Stimulated activated CD8-positive, alpha-beta memory T cell treated with anti-CD3 and anti-CD28 coated beads, Interleukin-12 subunit alpha, Interleukin-12 subunit beta, amount 100 ng/mL, for 24 hours (primary cell): ENCODE measurements at regions not wholly inside any gene's neighbourhood (a gene's known extent, or its start where the extent isn't known, plus 50 kb on each side); places are given as distances from the start of the nearest gene placed in this dataset.
"Not testable (repeated sequence)": the region's sequence is repeated elsewhere in the genome, so short reads cannot be mapped to it uniquely, and the experiment has no call there.

Experiments used
- DNase-seq: peaks from one replicate; pipeline ENCODE4 v3.0.0-alpha.2; 2020; ENCODE audit errors: extremely low read depth

DNA sequence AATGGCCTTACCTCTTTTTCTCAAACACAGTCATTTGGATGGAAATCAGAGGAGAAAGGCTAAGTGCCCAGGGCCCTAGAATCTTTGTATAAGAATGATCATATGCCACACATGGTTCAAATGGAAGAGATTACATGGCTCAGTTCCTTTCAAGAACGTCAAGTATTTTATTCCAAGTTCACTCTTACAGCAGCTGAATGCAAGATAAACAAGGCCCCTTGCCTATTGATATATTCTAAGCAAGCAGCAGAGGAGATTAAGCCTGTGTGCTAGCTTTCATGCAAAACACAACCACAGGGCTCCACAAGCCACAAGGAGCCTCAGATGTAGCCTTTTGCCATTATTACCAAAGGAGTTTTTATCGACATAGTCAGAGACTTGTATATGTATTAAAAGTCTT, 55.3 kb upstream of the SLCO6A1 start:
- DNase-seq = no peak

DNA sequence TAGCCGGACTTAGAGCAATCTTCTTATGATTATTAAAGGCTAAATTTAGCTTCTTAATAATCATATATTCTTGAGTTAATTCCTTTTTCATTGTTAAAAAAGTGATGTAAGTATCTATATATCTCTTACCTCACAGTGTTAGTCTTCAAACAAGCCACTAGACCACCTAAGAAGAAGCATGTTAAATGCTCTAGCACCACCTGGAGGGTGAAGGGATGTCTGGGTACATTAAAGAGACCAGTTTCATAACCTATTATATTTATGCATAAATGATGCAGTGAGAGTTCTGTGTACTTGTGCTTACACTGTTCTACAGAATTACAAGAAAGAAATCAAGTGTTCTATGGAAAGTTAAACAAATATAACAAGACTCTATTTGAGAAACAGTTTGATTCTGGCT, 55.9 kb upstream of the SLCO6A1 start:
- DNase-seq = no peak

DNA sequence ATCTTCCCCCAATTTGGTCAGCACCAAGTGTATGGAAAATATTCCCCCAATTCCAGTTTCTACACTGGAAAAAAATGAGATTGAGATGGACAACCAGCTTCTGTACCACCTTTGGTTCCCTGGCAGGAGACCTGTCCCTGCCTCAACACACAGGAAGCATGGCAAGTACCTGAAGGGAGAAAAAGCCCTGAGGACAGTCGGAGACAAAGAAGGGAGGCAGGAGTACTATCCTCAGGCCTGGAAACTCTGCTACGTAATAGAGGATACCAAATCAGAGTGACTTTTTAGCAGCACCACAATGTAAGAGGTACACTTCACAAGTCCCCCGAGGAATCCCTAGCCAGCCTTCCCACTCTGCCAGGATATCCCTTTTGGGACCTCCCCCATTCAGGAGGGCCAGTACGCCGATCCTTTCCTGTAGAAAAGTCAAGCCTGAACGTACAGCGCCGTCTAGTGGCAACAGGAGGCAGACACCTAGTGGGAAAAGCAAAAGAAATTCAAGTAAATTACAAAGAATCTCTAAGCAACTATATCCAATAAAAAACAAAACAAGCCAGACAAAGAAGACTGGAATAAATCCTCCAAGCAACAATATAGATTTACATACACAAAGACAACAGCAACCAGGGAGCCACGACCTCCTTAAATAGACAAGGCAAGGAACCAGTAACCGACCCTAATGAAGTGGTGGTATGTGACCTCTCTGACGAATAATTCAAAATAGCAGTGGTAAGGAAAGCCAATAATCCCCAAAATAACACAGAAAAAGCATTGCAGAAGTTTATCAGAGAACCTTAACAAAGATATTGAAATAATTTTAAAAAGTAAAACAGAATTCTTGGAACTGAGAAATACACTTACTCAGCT, 63.3 kb upstream of the SLCO6A1 start:
- no peak for DNase-seq

DNA sequence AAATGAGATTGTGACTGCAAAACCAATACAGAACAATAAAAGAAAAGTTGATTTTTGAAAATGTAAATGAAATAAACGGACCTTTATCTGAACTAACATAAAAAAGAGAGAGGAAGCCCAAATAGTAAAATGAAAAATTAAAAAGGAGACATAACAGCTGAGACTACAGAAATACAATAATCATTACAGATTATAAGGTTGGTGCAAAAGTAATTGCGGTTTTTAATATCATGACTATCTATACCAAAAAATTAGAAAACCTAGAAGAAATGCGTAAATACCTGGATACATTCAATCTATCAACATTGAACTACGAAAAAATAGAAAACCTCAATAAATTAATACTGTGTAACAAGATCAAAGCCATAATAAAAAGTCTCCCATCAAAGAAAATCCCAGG, 71.9 kb upstream of the SLCO6A1 start:
- DNase-seq = no peak

DNA sequence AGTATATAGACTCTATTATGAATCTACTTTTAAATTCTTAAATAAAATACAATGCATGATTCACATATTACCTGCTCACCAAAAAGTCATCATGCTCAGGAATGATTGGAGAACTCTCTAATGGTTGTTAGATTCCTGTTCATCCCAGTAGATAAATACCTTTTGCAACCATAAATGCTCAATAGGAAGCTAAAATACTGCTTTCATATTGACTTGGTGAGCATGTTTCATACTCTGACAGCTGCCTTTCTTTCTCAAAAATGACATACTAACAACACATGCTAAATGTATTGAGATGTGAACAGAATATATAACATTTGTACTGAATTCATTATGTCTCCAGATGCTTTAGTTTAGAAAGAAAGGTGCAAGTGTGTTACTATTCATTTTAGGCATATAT, 79.6 kb upstream of the SLCO6A1 start:
- DNase-seq = no peak

DNA sequence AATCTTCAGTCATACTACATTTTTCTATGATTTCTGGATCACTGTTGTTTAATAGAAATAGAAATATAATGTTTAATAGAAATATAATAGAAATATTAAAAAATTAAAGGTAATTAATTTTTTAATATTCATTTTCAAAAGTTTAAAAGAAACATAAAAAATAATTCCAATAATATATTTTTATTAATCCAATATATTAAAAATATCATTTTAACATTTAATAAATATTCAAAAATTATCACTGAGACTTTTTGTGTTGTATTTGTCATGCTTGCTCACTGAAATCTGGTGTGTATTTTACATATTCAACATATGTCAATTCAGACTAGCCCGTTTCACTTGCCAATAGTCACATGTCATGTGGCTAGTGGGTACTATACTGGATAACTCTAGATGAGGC, 80.6 kb upstream of the SLCO6A1 start:
- no peak for DNase-seq

DNA sequence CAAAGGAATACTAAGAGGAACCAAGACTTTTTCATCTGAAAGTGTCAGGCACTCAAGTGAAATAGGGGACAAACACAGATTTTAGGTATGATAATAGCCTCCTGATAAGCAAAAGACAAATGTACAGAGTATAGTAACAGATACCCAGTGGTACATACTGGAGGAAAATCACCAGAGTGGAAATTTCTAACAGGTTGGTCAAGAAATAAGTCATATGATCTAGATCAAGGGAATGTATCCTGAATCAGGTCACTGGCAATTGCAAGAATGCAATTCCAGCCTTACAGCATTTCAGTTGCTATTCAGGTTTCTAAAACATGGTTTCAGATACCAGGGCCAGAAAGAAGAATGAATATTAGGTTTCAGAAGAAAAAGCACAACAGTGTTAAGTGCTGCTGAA, 82.2 kb upstream of the SLCO6A1 start:
- no peak for DNase-seq

DNA sequence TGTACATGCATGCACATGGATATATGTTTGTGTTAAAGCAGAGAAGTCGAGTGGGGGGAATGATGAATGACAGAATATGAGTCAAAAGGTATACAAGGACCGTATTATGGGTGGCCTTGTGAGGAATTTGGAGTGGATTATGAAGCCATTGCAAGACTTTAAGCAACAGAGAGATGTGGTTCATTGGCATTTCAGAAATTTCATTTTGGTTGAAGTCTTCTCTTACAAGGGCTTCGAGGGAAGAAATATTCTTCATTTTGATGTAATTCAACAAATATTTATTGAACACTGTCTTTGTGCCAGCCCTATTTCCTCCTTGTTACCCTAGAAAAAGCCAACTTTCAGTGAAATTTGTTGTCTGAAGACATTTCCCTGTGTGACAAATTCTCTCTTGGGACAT, 83.9 kb upstream of the SLCO6A1 start:
- no peak for DNase-seq

DNA sequence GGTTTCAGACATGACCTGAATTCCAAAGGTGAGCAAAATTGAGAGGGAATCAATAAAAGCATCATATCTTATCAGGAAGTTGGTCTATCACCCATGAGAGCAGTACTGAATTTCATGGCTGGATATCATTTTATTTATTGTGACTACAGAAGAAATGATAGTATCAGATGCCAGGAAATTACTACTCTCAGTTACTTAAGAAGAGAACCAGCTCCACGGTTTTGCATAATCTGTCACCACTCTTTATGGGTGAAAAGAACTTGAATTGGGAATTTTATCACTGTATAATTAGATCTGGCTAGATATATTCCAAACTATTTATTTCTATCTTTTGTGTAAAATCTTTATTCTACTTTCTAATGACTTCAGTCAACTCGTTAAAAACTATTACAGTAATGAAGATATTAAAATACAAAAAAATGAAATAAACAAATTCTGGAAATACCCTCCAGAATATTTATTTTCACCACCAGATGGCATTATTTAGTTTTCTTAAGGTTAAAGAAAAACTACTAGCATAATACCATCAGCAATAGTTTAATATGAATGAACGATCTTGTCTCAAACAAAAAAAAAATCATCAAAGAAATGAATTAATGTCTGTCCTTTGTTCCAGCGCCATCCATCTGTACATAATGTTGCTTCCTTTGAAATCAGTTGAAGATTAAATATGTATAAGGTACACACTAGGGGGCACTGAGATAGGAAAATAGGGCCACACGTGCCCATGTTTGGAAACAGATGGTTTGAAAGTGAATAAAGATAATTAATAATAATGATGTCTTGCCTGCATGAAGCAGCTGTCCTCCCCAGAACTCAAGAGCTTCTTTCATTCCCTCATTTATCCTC, 84.7 kb upstream of the SLCO6A1 start:
- no peak for DNase-seq

DNA sequence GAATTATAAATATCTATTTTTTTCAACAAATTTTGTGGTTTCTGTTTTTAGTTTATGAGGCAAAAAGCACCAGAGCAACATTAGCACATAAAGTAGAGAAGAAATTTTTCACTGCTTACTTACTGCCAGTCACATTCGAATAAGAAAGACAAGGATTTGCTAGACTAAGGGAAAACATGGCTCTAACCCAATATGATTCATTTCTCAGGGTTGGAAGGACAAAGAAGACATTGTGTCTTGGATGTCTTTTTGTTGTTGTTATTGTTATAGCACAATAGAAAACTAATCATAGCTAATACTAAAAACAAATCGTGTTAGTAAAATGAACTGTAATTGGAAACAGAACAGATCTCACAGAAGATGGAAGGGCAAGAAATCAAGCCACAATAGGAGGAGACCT, 90.9 kb upstream of the SLCO6A1 start:
- DNase-seq = no peak

DNA sequence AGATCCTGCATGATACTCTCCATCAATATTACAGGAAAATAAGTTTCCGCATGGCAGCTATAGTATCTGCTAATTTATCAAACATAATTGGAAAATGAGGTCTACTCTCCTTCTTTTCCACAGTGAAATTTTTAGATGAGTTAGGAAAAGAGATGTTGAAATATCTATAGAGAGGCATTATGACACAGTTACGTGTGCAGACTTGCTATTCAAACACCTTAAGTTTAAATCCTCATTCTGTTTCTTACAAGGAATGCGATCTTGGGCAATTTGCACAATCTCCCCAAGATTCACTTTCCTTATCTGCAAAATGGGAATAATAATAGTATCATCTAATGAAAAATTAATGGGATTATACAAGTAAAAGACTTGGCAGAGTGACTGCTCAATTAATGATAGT, 91.7 kb upstream of the SLCO6A1 start:
- DNase-seq = no peak

DNA sequence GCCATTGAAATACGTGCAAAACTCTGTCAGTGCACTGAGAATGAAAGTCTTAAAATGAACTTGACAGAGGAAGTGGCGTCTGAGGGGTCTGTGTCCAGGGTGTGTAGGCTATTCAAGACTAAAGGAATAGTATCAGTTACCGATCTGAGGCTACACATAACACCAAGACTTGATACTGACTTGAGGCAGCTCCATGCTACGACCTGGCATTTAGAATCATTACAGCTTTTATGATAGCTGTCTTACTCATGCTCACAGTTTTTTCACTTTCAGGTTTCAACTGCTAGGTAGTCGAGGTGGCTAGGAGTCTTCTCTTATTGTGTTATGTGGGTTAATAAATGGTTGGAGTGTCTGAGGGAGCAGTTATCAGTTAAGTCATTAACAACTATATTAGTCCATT, 92.8 kb upstream of the SLCO6A1 start:
- DNase-seq = no peak

DNA sequence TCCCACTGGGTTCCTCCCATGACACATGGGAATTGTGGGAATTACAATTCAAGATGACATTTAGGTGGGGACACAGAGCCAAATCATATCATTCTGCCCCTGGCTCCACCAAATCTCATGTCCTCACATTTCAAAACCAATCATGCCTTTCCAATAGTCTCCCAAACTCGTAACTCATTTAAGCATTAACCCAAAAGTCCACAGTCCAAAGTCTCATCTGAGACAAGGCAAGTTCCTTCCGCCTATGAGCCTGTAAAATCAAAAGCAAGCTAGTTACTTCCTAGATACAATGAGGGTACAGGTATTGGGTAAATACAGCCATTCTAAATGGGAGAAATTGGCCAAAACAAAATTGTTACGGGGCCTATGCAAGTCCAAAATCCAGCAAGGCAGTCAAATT, 93.8 kb upstream of the SLCO6A1 start:
- not testable (repeated sequence) for DNase-seq

DNA sequence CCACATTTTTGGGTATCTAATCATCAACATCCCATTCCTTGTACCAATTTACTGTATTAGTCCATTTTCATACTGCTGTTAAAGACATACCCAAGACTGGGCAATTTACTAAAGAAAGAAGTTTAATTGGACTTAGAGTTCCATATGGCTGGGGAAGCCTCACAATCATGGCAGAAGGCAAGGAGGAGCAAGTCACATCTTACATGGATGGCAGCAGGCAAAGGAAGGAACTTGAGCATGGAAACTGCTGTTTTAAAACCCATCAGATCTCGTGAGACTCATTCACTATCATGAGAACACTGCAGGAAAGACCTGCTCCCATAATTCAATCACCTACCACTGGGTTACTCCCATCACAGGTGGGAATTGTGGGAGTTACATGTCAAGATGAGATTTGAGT, 95.4 kb upstream of the SLCO6A1 start:
- no peak for DNase-seq

DNA sequence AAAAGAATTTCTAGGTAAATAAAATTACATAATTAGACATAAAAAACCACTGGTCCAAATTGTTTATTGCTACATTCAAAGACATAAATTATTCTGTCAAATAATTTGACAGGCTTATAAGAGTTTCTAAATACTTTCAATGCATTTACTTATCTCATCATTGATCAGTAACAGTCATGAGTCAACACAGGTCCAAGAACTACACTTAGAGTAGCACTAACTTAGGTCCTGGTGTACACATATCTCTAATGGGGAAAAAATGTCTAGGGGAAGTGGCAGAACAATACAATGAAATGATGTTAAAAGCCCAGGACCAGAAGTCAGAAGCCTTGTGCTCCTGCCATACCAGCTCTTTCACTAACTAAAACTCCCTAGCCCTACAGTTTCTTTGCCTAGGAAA, 96.5 kb upstream of the SLCO6A1 start:
- no peak for DNase-seq

DNA sequence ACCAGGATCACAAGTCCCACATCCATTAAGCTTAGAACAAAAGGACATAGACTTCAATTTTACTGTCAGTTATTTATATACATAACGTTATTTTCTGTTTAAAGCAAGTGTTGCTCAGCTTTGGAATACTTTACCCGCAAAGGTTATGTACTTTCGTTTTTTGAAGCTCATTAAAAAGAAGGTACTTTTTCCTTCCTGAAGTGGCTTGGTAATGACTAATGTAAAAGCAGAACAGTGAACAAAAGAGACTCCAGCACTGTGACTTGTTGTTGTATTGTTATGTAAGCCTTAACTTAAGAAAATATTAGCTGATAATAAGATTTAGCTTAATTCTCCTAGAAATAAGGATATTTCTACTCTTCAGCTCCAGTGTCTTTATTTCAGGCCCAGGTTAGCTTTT, 97.3 kb upstream of the SLCO6A1 start:
- no peak for DNase-seq

DNA sequence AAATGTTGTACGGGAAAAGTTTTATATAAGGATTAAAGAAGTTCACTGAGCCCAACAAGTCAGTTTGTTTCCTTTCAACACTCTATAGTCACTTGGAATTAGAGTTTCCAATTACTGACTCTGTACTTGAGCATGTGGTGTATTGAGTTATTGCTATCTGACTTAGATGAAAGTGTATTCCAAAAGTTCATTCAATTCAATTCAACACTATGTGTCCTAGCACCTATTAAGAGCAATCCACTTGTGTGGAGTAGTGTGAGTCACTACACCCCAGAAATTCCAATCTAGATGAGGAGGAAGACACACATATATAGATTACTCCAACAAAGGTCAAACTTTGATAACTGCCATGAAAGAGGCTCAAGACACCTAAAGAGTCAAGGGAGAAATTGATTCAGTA, 98.2 kb upstream of the SLCO6A1 start:
- DNase-seq = no peak

DNA sequence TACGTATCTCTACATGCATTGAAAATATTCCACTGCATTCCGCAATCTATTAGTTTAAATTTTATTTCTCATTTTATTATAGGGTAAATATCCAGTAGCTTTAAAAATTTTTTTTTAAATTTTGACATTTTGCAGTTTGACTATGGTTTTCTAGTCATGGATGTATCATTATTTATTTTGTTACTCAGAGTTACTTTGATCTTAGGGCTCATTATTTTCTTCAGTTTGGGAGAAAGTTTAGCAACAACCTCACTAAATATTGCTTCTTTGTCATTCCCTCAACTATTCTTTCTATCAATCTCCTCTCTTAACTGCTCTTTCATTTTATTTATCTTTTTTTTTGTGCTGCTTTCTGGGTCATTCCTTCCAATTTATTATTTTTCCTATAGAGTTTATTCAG, 100.5 kb upstream of the SLCO6A1 start:
- no peak for DNase-seq

DNA sequence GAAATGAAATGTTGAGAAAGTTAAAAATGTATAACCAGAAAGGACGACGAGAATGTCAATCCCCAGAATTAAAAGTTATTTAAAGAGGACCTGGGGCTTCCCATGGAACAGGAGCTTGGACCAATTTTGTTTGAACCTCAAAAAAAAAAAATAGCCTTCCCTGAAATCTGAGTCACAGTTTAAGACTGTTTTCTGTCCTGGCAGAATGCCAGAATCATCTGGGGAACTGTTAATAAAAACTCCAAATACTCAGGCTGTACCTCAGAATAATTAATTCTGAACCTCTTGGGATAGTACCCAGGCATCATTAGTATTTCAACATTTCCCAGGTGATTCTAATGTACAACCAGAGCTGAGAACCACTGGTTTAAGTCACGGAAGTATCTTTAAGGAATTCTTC, 102.2 kb upstream of the SLCO6A1 start:
- DNase-seq = no peak

DNA sequence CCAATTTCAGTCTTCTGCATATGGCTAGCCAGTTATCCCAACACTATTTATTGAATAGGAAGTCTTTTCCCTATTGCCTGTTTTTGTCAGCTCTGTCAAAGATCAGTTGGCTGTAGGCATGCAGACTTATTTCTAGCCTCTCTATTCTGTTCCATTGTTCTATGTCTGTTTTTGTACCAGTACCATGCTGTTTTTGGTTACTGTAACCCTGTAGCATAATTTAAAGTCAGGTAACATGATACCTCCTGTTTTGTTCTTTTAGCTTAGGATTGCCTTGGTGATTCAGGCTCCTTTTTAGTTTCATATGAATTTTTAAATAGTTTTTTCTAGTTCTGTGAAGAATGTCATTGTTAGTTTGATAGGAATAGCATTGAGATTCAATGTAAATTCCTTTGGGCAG, 104.9 kb upstream of the SLCO6A1 start:
- DNase-seq = no peak

DNA sequence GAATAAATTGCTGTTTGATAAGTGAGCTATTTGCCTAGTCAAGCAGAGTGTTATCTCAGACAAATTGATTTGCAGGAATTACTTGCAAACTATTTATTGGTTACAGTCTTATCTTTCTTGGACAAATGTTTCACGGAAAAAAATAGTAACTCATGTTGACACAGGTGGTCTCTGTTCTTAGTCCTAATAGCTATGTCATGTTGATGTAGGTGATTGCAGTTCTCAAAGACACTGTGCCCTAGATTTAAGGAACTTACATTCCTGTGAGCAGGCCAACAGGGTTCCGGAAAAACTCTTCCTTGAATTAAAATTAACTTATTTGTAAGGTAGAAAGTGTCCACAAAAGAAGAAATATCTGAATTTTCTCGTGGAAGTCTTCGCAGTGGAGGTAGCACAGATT, 109.6 kb upstream of the SLCO6A1 start:
- no peak for DNase-seq

DNA sequence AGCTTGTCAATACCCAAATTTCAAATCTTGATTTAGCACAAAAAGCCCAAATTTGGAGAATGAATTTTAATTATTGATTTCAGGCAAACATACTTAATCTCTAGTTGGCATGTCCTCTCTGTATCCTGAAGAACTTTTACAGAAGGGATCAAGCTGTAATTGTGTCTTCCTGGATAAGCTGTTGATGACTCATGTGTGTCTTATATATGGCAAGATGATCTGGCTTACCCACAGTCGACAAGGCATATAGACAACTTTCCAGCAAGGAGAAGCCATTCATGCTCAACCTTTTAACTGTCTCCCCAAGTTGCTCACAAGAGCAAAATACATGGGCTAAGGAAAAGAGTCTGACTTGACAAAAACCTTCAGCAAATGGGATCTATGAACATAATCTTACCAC, 112.5 kb upstream of the SLCO6A1 start:
- no peak for DNase-seq

DNA sequence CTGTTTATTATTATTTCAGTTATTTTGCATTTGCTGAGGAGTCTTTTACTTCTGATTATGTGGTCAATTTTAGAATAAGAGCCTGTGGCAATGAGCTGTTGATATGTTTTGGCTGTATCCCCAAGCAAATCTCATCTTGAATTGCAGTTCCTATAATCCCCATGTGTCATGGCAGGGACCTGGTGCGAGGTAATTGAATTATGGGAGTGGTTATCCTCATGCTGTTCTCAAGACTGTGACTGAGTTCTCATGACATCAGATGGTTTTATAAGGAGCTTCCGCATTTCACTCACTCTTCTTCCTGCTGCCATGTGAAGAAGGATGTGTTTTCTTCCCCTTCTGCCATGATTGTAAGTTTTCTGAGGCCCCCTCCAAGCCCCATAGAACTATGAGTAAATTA, 114.9 kb upstream of the SLCO6A1 start:
- DNase-seq = no peak
